H1 (cell line): ENCODE measurements at regions not wholly inside any gene's neighbourhood (a gene's known extent, or its start where the extent isn't known, plus 50 kb on each side); places are given as distances from the start of the nearest gene placed in this dataset.

ENCODE experiments used
- CTCF ChIA-PET: fragments of 300-600 bp; sonication (Branson Sonifier 250); formaldehyde crosslinking; loops from one replicate; lab custom pipeline; 2021; ENCODE audit not compliant: partially characterized antibody; lab: Charles Lee
- POLR2A ChIA-PET: fragments of 300-600 bp; sonication (Branson Sonifier 250); formaldehyde crosslinking; loops from one replicate; lab custom pipeline; 2021; ENCODE audit warnings: inconsistent platforms; ENCODE audit not compliant: partially characterized antibody; lab: Charles Lee
- DNase-seq, 2 experiments: peaks; one replicate each; pipeline versions ENCODE4 v3.0.0 to v3.0.0-alpha.2; 2010 to 2022; ENCODE audit warnings: low spot score in 2 of 2, low read depth in 1 of 2, mixed read lengths in 1 of 2
- FAIRE-seq: peaks from 2 replicates; lab custom pipeline; 2011; peaks lifted over from hg19 to GRCh38; lab: Jason Lieb, UNC
- H2AFZ ChIP-seq: 2 replicates; pipeline ENCODE4 v1.8.1; 2012; ENCODE audit warnings: low read length, inconsistent platforms
- H2AK5ac ChIP-seq: 2 replicates; pipeline ENCODE4 v1.6.1; 2013; ENCODE audit warnings: low read depth, low read length
- H2BK120ac ChIP-seq: replicated peaks from 2 replicates; pipeline ENCODE3; 2013; ENCODE audit warnings: low read depth, low read length, inconsistent platforms
- H2BK12ac ChIP-seq: 2 replicates; pipeline ENCODE4 v1.6.1; 2013; ENCODE audit warnings: low read depth, low read length
- H2BK15ac ChIP-seq: 2 replicates; pipeline ENCODE4 v1.6.1; 2013; ENCODE audit warnings: low read length
- H2BK20ac ChIP-seq: 2 replicates; pipeline ENCODE4 v1.6.1; 2013; ENCODE audit warnings: low read length
- H2BK5ac ChIP-seq: 2 replicates; pipeline ENCODE4 v1.6.1; 2013; ENCODE audit warnings: low read depth, low read length
- H3K14ac ChIP-seq: 2 replicates; pipeline ENCODE4 v1.6.1; 2013; ENCODE audit warnings: inconsistent platforms; ENCODE audit not compliant: insufficient read length
- H3K18ac ChIP-seq: 2 replicates; pipeline ENCODE4 v1.6.1; 2013; ENCODE audit warnings: low read length; ENCODE audit errors: extremely low read depth
- H3K23ac ChIP-seq: 2 replicates; pipeline ENCODE4 v1.6.1; 2013; ENCODE audit warnings: inconsistent platforms; ENCODE audit not compliant: insufficient read length
- H3K23me2 ChIP-seq: 2 replicates; pipeline ENCODE4 v1.6.1; 2013; ENCODE audit warnings: low read depth, low read length
- H3K27ac ChIP-seq: 2 replicates; pipeline ENCODE4 v1.6.1; 2011; ENCODE audit warnings: low read depth, low read length, inconsistent platforms
- H3K27me3 ChIP-seq, 4 experiments: replicated peaks in 1 of 4; 1 replicate in 1 of 4; 2 replicates in 3 of 4; pipeline versions ENCODE4 v1.6.1 to v1.8.1; 2011 to 2013; ENCODE audit warnings: low read length in 3 of 4, mild to moderate bottlenecking in 3 of 4, inconsistent platforms in 2 of 4, mixed read lengths in 2 of 4, moderate library complexity in 1 of 4; ENCODE audit not compliant: control insufficient read depth in 3 of 4, insufficient read depth in 3 of 4; ENCODE audit errors: extremely low read depth in 1 of 4
- H3K36me3 ChIP-seq, 4 experiments: 2 replicates each; pipeline versions ENCODE4 v1.6.1 to v1.8.1; 2011 to 2013; ENCODE audit warnings: mild to moderate bottlenecking in 4 of 4, low read length in 3 of 4, moderate library complexity in 2 of 4, control low read depth in 1 of 4, inconsistent platforms in 1 of 4; ENCODE audit not compliant: insufficient read depth in 4 of 4, control insufficient read depth in 2 of 4
- H3K4ac ChIP-seq: replicated peaks from 2 replicates; pipeline ENCODE3; 2013; ENCODE audit warnings: low read length, low read depth, mixed read lengths, inconsistent platforms; ENCODE audit not compliant: insufficient read length
- H3K4me1 ChIP-seq, 4 experiments: replicated peaks in 1 of 4; 1 replicate in 1 of 4; 2 replicates in 3 of 4; pipeline versions ENCODE4 v1.6.1 to v1.8.1; 2011 to 2013; ENCODE audit warnings: low read length in 3 of 4, inconsistent platforms in 2 of 4, mixed read lengths in 1 of 4; ENCODE audit not compliant: insufficient read depth in 4 of 4, control insufficient read depth in 3 of 4
- H3K4me2 ChIP-seq, 2 experiments: 2 replicates each; pipeline versions ENCODE4 v1.6.1 to v1.8.1; 2011 to 2013; ENCODE audit warnings: low read depth in 2 of 2, low read length in 2 of 2, control low read depth in 1 of 2, inconsistent platforms in 1 of 2, mild to moderate bottlenecking in 1 of 2; ENCODE audit not compliant: insufficient read depth in 1 of 2
- H3K4me3 ChIP-seq, 4 experiments: fragments of 200-600, 300-600 bp in 1 of 4; sonication (generic), shearing (Covaris generic), sonication (Bioruptor Twin) in 1 of 4; 2 replicates each; pipeline versions ENCODE4 v1.5.1 to v1.8.1; 2011 to 2016; ENCODE audit warnings: low read length in 4 of 4, low read depth in 3 of 4, control low read depth in 2 of 4, inconsistent platforms in 2 of 4, mild to moderate bottlenecking in 2 of 4, mixed read lengths in 1 of 4, moderate library complexity in 1 of 4; ENCODE audit not compliant: insufficient read depth in 2 of 4; ENCODE audit errors: extremely low read depth in 1 of 4
- H3K56ac ChIP-seq: replicated peaks from 2 replicates; pipeline ENCODE3; 2013; ENCODE audit warnings: low read depth, mild to moderate bottlenecking, mixed read lengths, low read length, inconsistent platforms; ENCODE audit not compliant: insufficient read length
- H3K79me1 ChIP-seq: 2 replicates; pipeline ENCODE4 v1.6.1; 2013; ENCODE audit warnings: low read depth, low read length, control low read depth
- H3K79me2 ChIP-seq, 2 experiments: 2 replicates each; pipeline versions ENCODE4 v1.6.1 to v1.8.1; 2012 to 2013; ENCODE audit warnings: low read length in 2 of 2, mild to moderate bottlenecking in 2 of 2, inconsistent platforms in 1 of 2; ENCODE audit not compliant: insufficient read depth in 2 of 2, control insufficient read depth in 1 of 2
- H3K9ac ChIP-seq, 4 experiments: replicated peaks in 1 of 4; 1 replicate in 1 of 4; 2 replicates in 3 of 4; pipeline versions ENCODE4 v1.6.1 to v1.8.1; 2011 to 2013; ENCODE audit warnings: low read depth in 3 of 4, low read length in 3 of 4, control low read depth in 2 of 4, mild to moderate bottlenecking in 2 of 4, moderate library complexity in 2 of 4, inconsistent platforms in 1 of 4; ENCODE audit errors: extremely low read depth in 1 of 4
- H3K9me3 ChIP-seq, 2 experiments: 2 replicates each; pipeline versions ENCODE4 v1.6.1 to v1.8.1; 2012 to 2013; ENCODE audit warnings: mild to moderate bottlenecking in 2 of 2, moderate library complexity in 2 of 2, control low read depth in 1 of 2, inconsistent platforms in 1 of 2, low read depth in 1 of 2, low read length in 1 of 2, mixed read lengths in 1 of 2; ENCODE audit not compliant: insufficient read depth in 2 of 2
- H4K20me1 ChIP-seq, 2 experiments: replicated peaks in 1 of 2; 2 replicates each; pipeline versions ENCODE3 to v1.8.1; 2011 to 2013; ENCODE audit warnings: inconsistent platforms in 2 of 2, low read length in 2 of 2, mild to moderate bottlenecking in 1 of 2; ENCODE audit not compliant: insufficient read depth in 2 of 2, control insufficient read depth in 1 of 2
- H4K5ac ChIP-seq: 2 replicates; pipeline ENCODE4 v1.6.1; 2013; ENCODE audit warnings: low read length, low read depth, mixed read lengths, inconsistent platforms; ENCODE audit not compliant: insufficient read length
- H4K8ac ChIP-seq: 2 replicates; pipeline ENCODE4 v1.8.0; 2013; ENCODE audit warnings: mild to moderate bottlenecking, moderate library complexity, low read length, inconsistent platforms; ENCODE audit not compliant: insufficient read depth; ENCODE audit errors: extremely low read depth
- H4K91ac ChIP-seq: replicated peaks from 2 replicates; pipeline ENCODE3; 2013; ENCODE audit warnings: low read length, mixed read lengths, inconsistent platforms; ENCODE audit not compliant: insufficient read length
- CHD2 ChIP-seq: IDR thresholded peaks from 2 replicates; pipeline ENCODE4 v1.6.1; 2012; ENCODE audit warnings: low read length, improper control_type of control experiment
- NANOG ChIP-seq: IDR thresholded peaks from 2 replicates; pipeline ENCODE4 v1.6.1; 2011; ENCODE audit warnings: low read length, low read depth, mild to moderate bottlenecking, inconsistent platforms; ENCODE audit not compliant: insufficient read depth, poor library complexity, severe bottlenecking
- SIX5 ChIP-seq: IDR thresholded peaks from 2 replicates; pipeline ENCODE4 v1.6.1; 2011; ENCODE audit warnings: mild to moderate bottlenecking, low read depth, low read length
- YY1 ChIP-seq: IDR thresholded peaks from 2 replicates; pipeline ENCODE4 v1.6.1; 2011; ENCODE audit warnings: low read depth, mild to moderate bottlenecking, low read length
- WGBS, 2 experiments: shearing (Covaris generic) in 1 of 2; methylation state at CpG; one replicate each; pipeline versions ENCODE4 v1.1.6 to v1.1.7; 2013 to 2015; ENCODE audit warnings: low lambda C conversion rate in 2 of 2, mixed read lengths in 2 of 2, inconsistent platforms in 1 of 2, low coverage in 1 of 2, missing lambda C conversion rate in 1 of 2; ENCODE audit not compliant: insufficient replicate concordance in 2 of 2, insufficient coverage in 1 of 2, insufficient read length in 1 of 2; ENCODE audit errors: extremely low coverage in 1 of 2, missing lambda C conversion rate in 1 of 2; 5-methylcytosine and 5-hydroxymethylcytosine counted together

GRCh38 chr16:14344945-14345344 lies 273.8 kb downstream of the MRTFB start:
- CTCF ChIA-PET = interaction anchor here (0.6 to 1.2 kb wide), 2 partner anchors 16 to 59 kb away, joined by 3 read pairs; no protein-coding TSS in a partner anchor
- Histone ChIP-seq H3K9ac (no peak overlapping the region), H3K14ac (no peak overlapping the region), H3K23ac (no peak overlapping the region), H2BK5ac (no peak overlapping the region), H3K4me1 (no peaks in the 10 kb centered on the region), H2BK12ac (no peak overlapping the region), H4K5ac (no peak overlapping the region), H3K4me3 (no peak overlapping the region), H3K56ac (no peak overlapping the region), H2AFZ (no peak overlapping the region), H2BK20ac (no peak overlapping the region), H3K18ac (no peak overlapping the region), H2BK120ac (no peak overlapping the region), H3K79me2 (no peaks in the 10 kb centered on the region), H3K27ac (no peak overlapping the region), H3K36me3 (no peaks in the 10 kb centered on the region), H3K79me1 (no peaks in the 10 kb centered on the region), H2BK15ac (no peak overlapping the region), H3K4ac (no peak overlapping the region), H3K23me2 (no peaks in the 10 kb centered on the region; the same call in 1 of the 2 replicates), H3K27me3 (no peaks in the 10 kb centered on the region), H2AK5ac (no peak overlapping the region), H4K20me1 (no peaks in the 10 kb centered on the region), H4K8ac (no peak overlapping the region), H3K9me3 (no peaks in the 10 kb centered on the region; a peak in 2 of 4 replicates), H4K91ac (no peak overlapping the region), H3K4me2 (no peak overlapping the region)
- TF ChIP-seq YY1 (no peak), NANOG (no peak), CHD2 (no peak), SIX5 (no peak)
- DNase-seq = no peak
- 88% methylated on average over 9 of the region's 9 CpGs; no CpG with 5 or more reads in 1 of the 2 experiments for WGBS, 2 experiments
- POLR2A ChIA-PET = no interaction called here
- FAIRE-seq = no peak
